Heart left ventricle (tissue), 16 donors: ENCODE measurements at regions not wholly inside any gene's neighbourhood (a gene's known extent, or its start where the extent isn't known, plus 50 kb on each side); places are given as distances from the start of the nearest gene placed in this dataset.
A peak's percentile ranks its signal among the peaks of the same experiment; 100 is the strongest.

ENCODE experiments used
- ATAC-seq, 4 donors: fragments of 200-7000 bp; cut with Tn5 transposase; one replicate each; pipeline ENCODE4 v1.9.1; 2020 to 2022; ENCODE audit warnings: moderate library complexity in 4 of 4, mild to moderate bottlenecking in 3 of 4, moderate number of reproducible peaks in 1 of 4
- DNase-seq, 5 donors: peaks; one replicate each; pipeline ENCODE4 v3.0.0-alpha.2; 2020
- H3K27ac ChIP-seq, 12 donors: fragments of 200-600 bp; sonication (generic) in 4 of 12; one replicate each; pipeline versions ENCODE4 v1.5.0 to v1.8.0; 2016 to 2022; ENCODE audit warnings: mild to moderate bottlenecking in 2 of 12
- H3K27me3 ChIP-seq, 9 donors: fragments of 200-600 bp; sonication (generic) in 2 of 9; one replicate each; pipeline versions ENCODE4 v1.5.1 to v1.8.0; 2016 to 2022; ENCODE audit warnings: mild to moderate bottlenecking in 3 of 9
- H3K36me3 ChIP-seq, 9 donors: fragments of 200-600 bp; sonication (generic) in 2 of 9; one replicate each; pipeline versions ENCODE4 v1.5.0 to v1.8.0; 2018 to 2022; ENCODE audit warnings: mild to moderate bottlenecking in 2 of 9
- H3K4me1 ChIP-seq, 12 donors: fragments of 200-600 bp; sonication (generic) in 4 of 12; one replicate each; pipeline versions ENCODE4 v1.5.0 to v1.8.0; 2016 to 2022; ENCODE audit warnings: mild to moderate bottlenecking in 3 of 12
- H3K4me3 ChIP-seq, 12 donors: fragments of 200-600 bp; sonication (generic) in 4 of 12; one replicate each; pipeline versions ENCODE4 v1.5.0 to v1.8.0; 2017 to 2022; ENCODE audit warnings: mild to moderate bottlenecking in 9 of 12, moderate library complexity in 4 of 12
- H3K9me3 ChIP-seq, 12 donors: fragments of 200-600 bp; sonication (generic) in 4 of 12; one replicate each; pipeline versions ENCODE4 v1.5.0 to v1.8.0; 2016 to 2022; ENCODE audit warnings: mild to moderate bottlenecking in 1 of 12
- CTCF ChIP-seq, 12 donors: fragments of 200-600 bp; sonication (generic) in 4 of 12; IDR thresholded peaks; one replicate each; pipeline versions ENCODE4 v1.5.0 to v1.8.0; 2018 to 2022; ENCODE audit warnings: antibody characterized with exemption in 12 of 12, mild to moderate bottlenecking in 5 of 12
- POLR2A ChIP-seq, 2 donors: fragments of 450-650 bp; IDR thresholded peaks; one replicate each; pipeline ENCODE4 v1.6.1; 2017; ENCODE audit warnings: antibody characterized with exemption in 2 of 2, mild to moderate bottlenecking in 2 of 2, moderate library complexity in 2 of 2
- WGBS, 4 donors: extraction: QIAGEN DNeasy Blood & Tissue Kit in 2 of 4; methylation state at CpG; one replicate each; pipeline versions ENCODE4 v1.1.5 to v1.1.7; 2013 to 2018; 5-methylcytosine and 5-hydroxymethylcytosine counted together
- intact Hi-C, 10 donors: fragments of 100-400 bp; cut with DNase I; formaldehyde crosslinking; loops; one replicate each; pipeline versions ENCODE4 v1.11.1 to v1.14.2; 2022
- donor health status: ischemic (EF 13 %, LVEDD 7.1; RV severe dilation, severe dysfunction).
- donor health status: healthy with polysubstance abuse.
- donor health status: DM: no; HTN: yes; CAD: no.
- donor health status: DM: no; HTN: no; CAD: no.
- donor health status: ischemic (EF 25% LVEDD 6.9; RV normal size, moderate dysfunction).
- donor health status: ischemic (EF 25% LVEDD 5.7; RV mildly dilated, moderate dysfunction).
- donor health status: healthy.
- donor health status: DM: yes; HTN: yes; CAD: no.
- donor health status: ischemic (EF 35%, LVEDD 5.7; RV mildly dilated, moderate dysfunction).
- donor health status: nonischemic (EF 11% LVEDD 7.7; RV severe dilation, severe dysfunction).
- donor health status: DM: yes; HTN: yes; CAD: no.
- donor health status: PGD.
- donor health status: ischemic (EF 29% LVEDD 5.4; RV normal size, mild dysfunction).
- donor health status: nonischemic (EF 23%, LVEDD 6.1; RV moderate dilation, normal function).

GRCh38 chr2:59282374-59283057 is 1041.4 kb upstream of the FANCL start:
- ATAC-seq (no peak), DNase-seq (no peak)
- WGBS, 4 donors = 66 to 76% (median 67%) methylated on average over 6 of the region's 6 CpGs
- no peaks in the 10 kb centered on the region for H3K36me3 ChIP-seq
- H3K4me1 ChIP-seq = no peaks in the 10 kb centered on the region
- no peak for TF ChIP-seq CTCF (IDR thresholded peaks at IDR 0.05)
- TF ChIP-seq POLR2A (IDR thresholded peaks at IDR 0.05) = no peak
- intact Hi-C loops = no loop called here
- no peak overlapping the region for H3K27ac ChIP-seq
- H3K27me3 ChIP-seq = peaks cover 0 to 6% (median 0%) of the 10 kb centered on the region in 9 donors
- H3K4me3 ChIP-seq = no peak overlapping the region
- H3K9me3 ChIP-seq = no peaks in the 10 kb centered on the region

GRCh38 chr2:59277671-59278070 is 1036.5 kb upstream of the FANCL start:
- H3K9me3 ChIP-seq = no peaks in the 10 kb centered on the region
- DNase-seq (no peak), ATAC-seq (no peak)
- intact Hi-C loops = no loop called here
- H3K4me3 ChIP-seq = no peak overlapping the region
- H3K36me3 ChIP-seq = no peaks in the 10 kb centered on the region
- WGBS, 4 donors = 60 to 74% (median 69%) methylated on average over 5 of the region's 5 CpGs
- no peak overlapping the region for H3K27ac ChIP-seq
- TF ChIP-seq CTCF (IDR thresholded peaks at IDR 0.05) = no peak
- TF ChIP-seq POLR2A (IDR thresholded peaks at IDR 0.05) = no peak
- H3K27me3 ChIP-seq = peaks cover 0 to 3% (median 0%) of the 10 kb centered on the region in 9 donors
- H3K4me1 ChIP-seq = no peaks in the 10 kb centered on the region

- H3K9me3 ChIP-seq = no peaks in the 10 kb centered on the region
- WGBS, 4 donors = 54 to 85% (median 74%) methylated on average over 3 of the region's 3 CpGs
- no peaks in the 10 kb centered on the region for H3K36me3 ChIP-seq
- DNase-seq (no peak), ATAC-seq (no peak)
- H3K27me3 ChIP-seq = peaks cover 0 to 3% (median 0%) of the 10 kb centered on the region in 9 donors
- no peak overlapping the region for H3K4me3 ChIP-seq
- no peak overlapping the region for H3K27ac ChIP-seq
- intact Hi-C loops = no loop called here
- TF ChIP-seq CTCF (IDR thresholded peaks at IDR 0.05) (no peak), POLR2A (IDR thresholded peaks at IDR 0.05) (no peak)
- H3K4me1 ChIP-seq = no peaks in the 10 kb centered on the region
Measured at GRCh38 chr2:59276917-59277316, 1035.8 kb upstream of the FANCL start.

GRCh38 chr2:59276033-59276432 is 1034.9 kb upstream of the FANCL start:
- Histone ChIP-seq H3K27ac (no peak overlapping the region), H3K4me1 (no peaks in the 10 kb centered on the region), H3K4me3 (no peak overlapping the region), H3K36me3 (no peaks in the 10 kb centered on the region), H3K27me3 (peaks cover 0 to 3% (median 0%) of the 10 kb centered on the region in 9 donors), H3K9me3 (no peaks in the 10 kb centered on the region)
- WGBS, 4 donors = 34 to 48% (median 43%) methylated on average over 2 of the region's 2 CpGs
- DNase-seq (no peak), ATAC-seq (no peak)
- intact Hi-C loops = no loop called here
- TF ChIP-seq CTCF (IDR thresholded peaks at IDR 0.05) (peak in 1 of 12 donors; percentile 8), POLR2A (IDR thresholded peaks at IDR 0.05) (no peak)
